ENCODE measurements at regions not wholly inside any gene's neighbourhood (a gene's known extent, or its start where the extent isn't known, plus 50 kb on each side); places are given as distances from the start of the nearest gene placed in this dataset.

DNA sequence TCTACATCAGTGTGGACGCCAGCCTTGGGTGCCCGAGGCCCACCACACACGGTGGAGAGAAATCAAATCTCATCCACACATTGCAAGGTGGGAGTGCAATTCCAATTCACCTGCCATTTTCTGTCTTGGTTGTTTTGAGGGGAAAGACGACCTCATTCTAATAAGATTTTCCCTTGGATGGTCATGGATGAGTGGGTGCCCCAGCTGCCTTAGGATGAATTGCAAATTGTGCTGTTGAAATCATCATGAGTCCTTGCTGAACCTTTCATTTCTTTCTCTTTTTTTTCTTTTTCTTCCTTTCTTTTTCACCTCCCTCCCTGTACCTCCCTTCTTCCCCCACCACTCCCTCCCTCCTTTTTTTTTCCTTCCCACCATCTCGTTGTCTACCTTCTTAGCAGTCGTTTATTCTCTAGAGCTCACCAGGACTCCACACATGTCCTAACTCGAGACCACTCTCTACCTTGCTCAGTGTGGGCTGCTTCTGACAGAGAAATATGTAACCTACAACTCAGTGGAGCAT, 266.9 kb upstream of the NFE2L3 start:
- TF ChIP-seq EZH2 (IDR thresholded peaks at IDR 0.05; ENCODE audit: low read length, unreplicated experiment) (no peak), EZH2phosphoT487 (IDR thresholded peaks at IDR 0.05; ENCODE audit: borderline replicate concordance, low read length) (no peak)
- TF ChIP-seq, protein P1, sequence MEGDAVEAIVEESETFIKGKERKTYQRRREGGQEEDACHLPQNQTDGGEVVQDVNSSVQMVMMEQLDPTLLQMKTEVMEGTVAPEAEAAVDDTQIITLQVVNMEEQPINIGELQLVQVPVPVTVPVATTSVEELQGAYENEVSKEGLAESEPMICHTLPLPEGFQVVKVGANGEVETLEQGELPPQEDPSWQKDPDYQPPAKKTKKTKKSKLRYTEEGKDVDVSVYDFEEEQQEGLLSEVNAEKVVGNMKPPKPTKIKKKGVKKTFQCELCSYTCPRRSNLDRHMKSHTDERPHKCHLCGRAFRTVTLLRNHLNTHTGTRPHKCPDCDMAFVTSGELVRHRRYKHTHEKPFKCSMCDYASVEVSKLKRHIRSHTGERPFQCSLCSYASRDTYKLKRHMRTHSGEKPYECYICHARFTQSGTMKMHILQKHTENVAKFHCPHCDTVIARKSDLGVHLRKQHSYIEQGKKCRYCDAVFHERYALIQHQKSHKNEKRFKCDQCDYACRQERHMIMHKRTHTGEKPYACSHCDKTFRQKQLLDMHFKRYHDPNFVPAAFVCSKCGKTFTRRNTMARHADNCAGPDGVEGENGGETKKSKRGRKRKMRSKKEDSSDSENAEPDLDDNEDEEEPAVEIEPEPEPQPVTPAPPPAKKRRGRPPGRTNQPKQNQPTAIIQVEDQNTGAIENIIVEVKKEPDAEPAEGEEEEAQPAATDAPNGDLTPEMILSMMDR (conservative IDR thresholded peaks at IDR 0.05; ENCODE audit: low read depth, low read length), result no peak

Measured in PC-3 (cell line).